IPS-18c (cell line): ENCODE measurements at regions not wholly inside any gene's neighbourhood (a gene's known extent, or its start where the extent isn't known, plus 50 kb on each side); places are given as distances from the start of the nearest gene placed in this dataset.

Experiments
- H3K4me3 ChIP-seq: 2 replicates; pipeline ENCODE4 v1.7.0; 2013; ENCODE audit warnings: low read depth, mild to moderate bottlenecking, low read length, moderate library complexity; ENCODE audit not compliant: insufficient read depth
- H3K9me3 ChIP-seq: one replicate; pipeline ENCODE4 v1.6.1; 2013; ENCODE audit warnings: mild to moderate bottlenecking, low read length, moderate library complexity; ENCODE audit not compliant: control insufficient read depth, insufficient read depth

- Histone ChIP-seq H3K4me3 (no peak overlapping the region), H3K9me3 (peaks cover 11% of the 10 kb centered on the region)
Observed at GRCh38 chr12:34343345-34343744, 321.0 kb downstream of the ALG10 start.

- Histone ChIP-seq H3K9me3 (peaks cover 12% of the 10 kb centered on the region), H3K4me3 (no peak overlapping the region)
Observed at GRCh38 chr12:34343766-34344165, 321.5 kb downstream of the ALG10 start.

DNA sequence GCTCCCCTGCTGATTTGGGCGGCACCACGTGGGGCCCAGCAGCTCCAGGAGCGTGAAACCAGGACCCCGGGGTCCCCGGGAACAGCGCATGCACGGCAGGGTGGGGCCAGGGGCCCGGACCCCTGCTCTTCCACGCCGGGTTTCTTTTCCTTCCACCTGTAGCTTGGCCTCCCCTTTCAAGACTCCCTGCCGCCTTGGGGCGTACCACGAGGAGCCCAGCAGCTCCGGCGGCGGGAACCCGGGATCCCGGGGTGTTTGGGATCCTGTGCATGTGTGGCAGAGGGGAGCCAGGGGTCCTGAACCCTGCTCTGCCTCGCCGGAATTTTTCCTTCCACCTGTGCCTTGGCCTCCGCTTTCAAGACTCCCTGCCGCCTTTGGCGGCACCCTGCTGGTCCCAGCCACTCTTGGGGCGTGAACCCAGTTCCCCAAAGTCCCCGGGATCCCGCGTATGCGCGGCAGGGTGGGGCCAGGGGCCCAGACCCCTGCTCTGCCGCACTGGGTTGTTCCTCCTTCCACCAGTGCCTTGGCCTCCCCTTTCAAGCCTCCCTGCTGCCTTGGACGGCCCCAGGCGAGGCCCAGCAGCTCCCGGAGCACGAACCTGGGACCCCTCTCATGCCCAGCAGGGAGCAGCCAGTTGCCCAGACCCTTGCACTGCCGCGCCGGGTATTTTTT, 322.7 kb downstream of the ALG10 start:
- H3K9me3 ChIP-seq: peaks cover 14% of the 10 kb centered on the region

DNA sequence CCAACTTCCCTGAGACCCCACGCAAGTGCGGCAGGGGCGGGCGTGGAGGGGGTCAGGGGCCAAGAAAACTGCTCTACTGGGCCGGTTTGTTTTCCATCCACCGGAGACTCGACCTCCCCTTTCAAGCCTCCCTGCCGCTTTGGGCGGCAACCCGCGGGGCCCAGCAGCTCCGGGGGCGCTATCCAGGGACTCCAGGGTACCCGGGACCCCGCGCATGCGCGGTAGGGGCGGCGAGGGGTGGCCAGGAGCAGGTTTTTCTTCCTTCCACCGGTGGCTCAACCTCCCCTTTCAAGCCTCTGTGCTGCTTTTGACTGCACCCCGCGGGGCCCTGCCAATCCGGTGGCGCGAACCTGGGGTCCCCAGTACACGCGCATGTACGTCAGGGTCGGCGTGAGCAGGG, 323.5 kb downstream of the ALG10 start:
- Histone ChIP-seq H3K9me3 (peaks cover 17% of the 10 kb centered on the region), H3K4me3 (no peak overlapping the region)

More for the DNA sequence above, 322.7 kb downstream of the ALG10 start:
- H3K4me3 ChIP-seq: no peak overlapping the region

DNA sequence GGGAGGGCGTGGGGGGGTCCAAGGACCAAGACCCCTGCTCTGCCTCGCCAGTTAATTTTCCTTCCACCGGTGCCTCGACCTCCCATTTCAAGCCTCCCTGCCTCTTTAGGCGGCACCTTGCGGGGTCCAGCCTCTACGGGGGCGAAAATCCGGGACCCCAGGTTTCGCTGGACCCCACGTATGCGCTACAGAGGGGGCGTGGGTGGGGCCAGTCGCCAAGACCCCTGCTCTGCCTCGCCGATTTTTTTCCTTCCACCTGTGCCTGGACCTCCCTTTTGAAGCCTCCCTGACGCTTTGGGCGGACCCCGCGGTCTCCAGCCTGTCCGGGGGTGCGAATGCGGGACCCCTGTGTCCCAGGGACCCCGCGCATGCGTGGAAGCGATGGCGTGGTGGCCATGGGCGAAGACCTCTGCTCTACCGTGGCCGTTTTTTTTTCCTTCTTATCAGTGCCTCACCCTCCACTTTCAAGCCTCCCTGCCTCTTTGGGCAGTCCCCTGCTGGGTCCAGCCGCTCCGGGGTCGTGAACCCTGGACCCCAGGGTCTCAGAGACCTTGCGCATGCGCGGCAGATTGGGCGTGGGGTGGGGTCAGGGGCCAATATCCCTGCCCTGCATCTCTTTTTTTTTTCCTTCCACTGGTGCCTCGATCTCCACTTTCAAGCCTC, 324.2 kb downstream of the ALG10 start:
- Histone ChIP-seq H3K9me3 (peaks cover 20% of the 10 kb centered on the region), H3K4me3 (no peak overlapping the region)

GRCh38 chr12:34347367-34347766, 325.1 kb downstream of the ALG10 start:
- no peak overlapping the region for H3K4me3 ChIP-seq
- H3K9me3 ChIP-seq: peaks cover 24% of the 10 kb centered on the region

DNA sequence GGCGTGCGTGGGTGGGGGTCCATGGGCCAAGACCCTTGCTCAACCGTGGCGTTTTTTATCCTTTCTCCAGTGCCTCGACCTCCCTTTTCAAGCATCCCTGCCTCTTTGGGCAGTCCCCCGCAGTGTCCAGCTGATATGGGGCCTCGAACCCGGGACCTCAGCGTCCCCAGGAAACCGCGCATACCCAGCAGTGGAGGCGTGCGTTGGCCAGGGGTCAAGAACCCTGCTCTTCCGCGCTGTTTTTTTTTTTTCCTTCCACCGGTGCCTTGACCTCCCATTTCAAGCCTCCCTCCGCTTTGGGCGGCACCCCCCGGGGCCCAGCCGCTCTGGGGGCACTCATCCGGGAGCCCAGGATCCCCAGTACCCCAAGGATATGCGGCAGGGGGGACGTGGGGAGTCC, 325.8 kb downstream of the ALG10 start:
- H3K9me3 ChIP-seq: peaks cover 24% of the 10 kb centered on the region
- H3K4me3 ChIP-seq: no peak overlapping the region

- H3K4me3 ChIP-seq: no peak overlapping the region
- peaks cover 24% of the 10 kb centered on the region for H3K9me3 ChIP-seq
Observed at GRCh38 chr12:34348836-34349672, 326.8 kb downstream of the ALG10 start.

GRCh38 chr12:34349673-34349961, 327.3 kb downstream of the ALG10 start:
- Histone ChIP-seq H3K9me3 (peaks cover 26% of the 10 kb centered on the region), H3K4me3 (no peak overlapping the region)

DNA sequence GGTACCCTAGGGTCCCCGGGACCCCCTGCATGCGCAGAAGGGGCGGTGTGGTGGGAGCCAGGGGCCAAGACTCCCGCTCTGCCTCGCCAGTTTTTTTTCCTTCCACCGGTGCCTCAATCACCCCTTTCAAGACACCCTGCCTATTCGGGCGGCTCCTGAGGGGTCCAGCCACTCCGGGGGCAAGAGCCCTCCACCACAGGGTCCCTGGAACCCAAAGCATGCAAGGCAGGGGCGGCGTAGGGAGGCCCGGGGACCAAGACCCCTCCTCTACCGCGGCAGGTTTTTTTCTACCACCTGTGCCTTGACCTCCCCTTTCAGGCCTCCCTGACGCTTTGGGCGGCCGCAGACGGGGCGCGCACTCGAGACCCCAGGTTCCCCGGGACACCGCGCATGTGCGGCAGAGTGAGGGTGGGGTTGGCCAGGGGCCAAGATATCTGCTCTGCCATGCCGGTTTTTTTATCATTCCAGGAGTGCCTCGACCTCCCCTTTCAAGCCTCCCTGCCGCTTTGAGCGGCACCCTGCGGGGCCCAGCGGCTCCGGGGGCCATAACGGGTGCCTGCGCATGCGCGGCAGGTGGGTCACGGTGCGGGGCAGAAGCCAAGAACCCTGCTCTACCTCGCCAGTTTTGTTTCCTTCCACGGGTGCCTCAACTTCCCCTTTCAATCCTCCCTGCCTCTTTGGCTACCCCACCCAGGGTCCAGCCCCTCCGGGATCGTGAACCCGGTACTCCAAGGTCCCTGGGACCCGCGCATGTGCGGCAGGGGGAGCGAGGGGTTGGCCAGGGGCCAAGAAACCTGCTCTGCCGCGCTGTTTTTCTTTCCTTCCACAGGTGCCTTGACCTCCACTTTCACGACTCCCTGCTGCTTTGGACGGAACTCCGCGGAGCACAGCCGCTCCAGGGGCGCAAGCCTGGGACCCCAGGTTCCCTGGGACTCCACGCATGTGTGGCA, 328.1 kb downstream of the ALG10 start:
- H3K9me3 ChIP-seq: peaks cover 28% of the 10 kb centered on the region
- H3K4me3 ChIP-seq: no peak overlapping the region; the same call in 1 of the 2 replicates

- Histone ChIP-seq H3K4me3 (no peak overlapping the region), H3K9me3 (peaks cover 31% of the 10 kb centered on the region)
Observed at GRCh38 chr12:34352098-34352497, 329.8 kb downstream of the ALG10 start.

- no peak overlapping the region for H3K4me3 ChIP-seq
- peaks cover 36% of the 10 kb centered on the region for H3K9me3 ChIP-seq
Observed at GRCh38 chr12:34354239-34355200, 332.2 kb downstream of the ALG10 start.

DNA sequence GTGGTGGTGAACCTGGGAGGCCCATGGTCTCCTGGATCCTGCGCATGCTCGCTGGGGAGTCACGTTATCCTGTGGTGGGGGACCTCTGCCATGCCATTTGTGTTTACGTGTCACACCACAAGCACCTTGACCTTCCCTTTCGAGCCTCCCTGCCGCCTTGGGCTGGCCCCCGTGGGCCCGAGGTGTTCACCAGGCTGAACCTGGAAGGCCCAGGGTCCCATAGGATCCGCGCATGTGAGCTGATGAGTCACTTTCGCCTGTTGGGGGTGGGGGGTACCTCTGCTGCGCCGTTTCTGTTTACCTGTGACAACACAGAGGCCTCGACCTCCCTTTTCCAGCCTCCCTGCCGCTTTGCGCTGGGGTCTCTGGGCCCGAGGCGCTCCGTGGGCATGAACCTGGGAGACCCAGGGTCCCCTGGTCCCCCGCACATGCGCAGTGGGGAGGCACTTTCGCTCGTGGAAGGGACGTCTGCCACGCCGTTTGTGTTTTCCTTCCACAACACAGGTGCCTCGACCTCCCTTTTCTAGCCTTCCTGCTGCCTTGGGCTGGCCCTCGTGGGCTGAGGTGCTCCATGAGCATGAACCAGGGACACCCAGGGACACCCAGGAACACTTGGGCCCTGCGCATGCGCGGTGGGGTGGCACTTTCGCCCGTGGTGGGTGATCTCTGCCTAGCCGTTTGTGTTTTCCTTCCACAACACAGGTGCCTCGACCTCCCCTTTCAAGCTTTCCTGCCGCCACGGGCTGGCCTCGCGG, 334.1 kb downstream of the ALG10 start:
- H3K4me3 ChIP-seq: peak overlapping the region; percentile 15; the same call in 1 of the 2 replicates
- peaks cover 34% of the 10 kb centered on the region for H3K9me3 ChIP-seq

GRCh38 chr12:34357791-34358190, 335.5 kb downstream of the ALG10 start:
- Histone ChIP-seq H3K9me3 (peaks cover 29% of the 10 kb centered on the region), H3K4me3 (no peak overlapping the region)

- peaks cover 29% of the 10 kb centered on the region for H3K9me3 ChIP-seq
Observed at GRCh38 chr12:34358198-34358597, 335.9 kb downstream of the ALG10 start.

More at GRCh38 chr12:34358198-34358597, 335.9 kb downstream of the ALG10 start:
- H3K4me3 ChIP-seq: no peak overlapping the region
